ENCODE measurements at regions not wholly inside any gene's neighbourhood (a gene's known extent, or its start where the extent isn't known, plus 50 kb on each side); places are given as distances from the start of the nearest gene placed in this dataset.
"Not testable (repeated sequence)": the region's sequence is repeated elsewhere in the genome, so short reads cannot be mapped to it uniquely, and the experiment has no call there.

- DNase-seq (ENCODE audit: low read depth), result peak; percentile 10
Observed at GRCh38 chr3:21894459-21895340, 143.7 kb upstream of the ZNF385D start.

- DNase-seq (ENCODE audit: low read depth), result no peak
Observed at GRCh38 chr3:21898316-21898715, 147.3 kb upstream of the ZNF385D start.

- no peak for DNase-seq (ENCODE audit: low read depth)
Observed at GRCh38 chr3:21901484-21901883, 150.5 kb upstream of the ZNF385D start.

GRCh38 chr3:21902956-21903355 lies 151.9 kb upstream of the ZNF385D start:
- DNase-seq (ENCODE audit: low read depth), result no peak

- no peak for DNase-seq (ENCODE audit: low read depth)
Observed at GRCh38 chr3:21909096-21909495, 158.1 kb upstream of the ZNF385D start.

GRCh38 chr3:21912711-21913110 lies 161.7 kb upstream of the ZNF385D start:
- no peak for DNase-seq (ENCODE audit: low read depth)

- DNase-seq (ENCODE audit: low read depth), result peak; percentile 13
Observed at GRCh38 chr3:21913791-21914190, 162.8 kb upstream of the ZNF385D start.

GRCh38 chr3:21914451-21914850 lies 163.4 kb upstream of the ZNF385D start:
- no peak for DNase-seq (ENCODE audit: low read depth)

GRCh38 chr3:21919383-21919782 lies 168.4 kb upstream of the ZNF385D start:
- no peak for DNase-seq (ENCODE audit: low read depth)

GRCh38 chr3:21920421-21920861 lies 169.4 kb upstream of the ZNF385D start:
- peak; percentile 79 for DNase-seq (ENCODE audit: low read depth)

- DNase-seq (ENCODE audit: low read depth), result not testable (repeated sequence)
Observed at GRCh38 chr3:21923156-21923555, 172.1 kb upstream of the ZNF385D start.

GRCh38 chr3:21927261-21927660 lies 176.3 kb upstream of the ZNF385D start:
- no peak for DNase-seq (ENCODE audit: low read depth)

- no peak for DNase-seq (ENCODE audit: low read depth)
Observed at GRCh38 chr3:21934591-21934990, 183.6 kb upstream of the ZNF385D start.

GRCh38 chr3:21936207-21936606 lies 185.2 kb upstream of the ZNF385D start:
- no peak for DNase-seq (ENCODE audit: low read depth)

GRCh38 chr3:21938267-21938681 lies 187.3 kb upstream of the ZNF385D start:
- DNase-seq (ENCODE audit: low read depth), result no peak

GRCh38 chr3:21942328-21942727 lies 191.3 kb upstream of the ZNF385D start:
- DNase-seq (ENCODE audit: low read depth), result peak; percentile 86

- DNase-seq (ENCODE audit: low read depth), result no peak
Observed at GRCh38 chr3:21944251-21944650, 193.2 kb upstream of the ZNF385D start.

GRCh38 chr3:21952856-21953255 lies 201.8 kb upstream of the ZNF385D start:
- DNase-seq (ENCODE audit: low read depth), result no peak

- DNase-seq (ENCODE audit: low read depth), result peak; percentile 51
Observed at GRCh38 chr3:21954709-21955108, 203.7 kb upstream of the ZNF385D start.

- no peak for DNase-seq (ENCODE audit: low read depth)
Observed at GRCh38 chr3:21955406-21955805, 204.4 kb upstream of the ZNF385D start.

- no peak for DNase-seq (ENCODE audit: low read depth)
Observed at GRCh38 chr3:21960033-21960432, 209.0 kb upstream of the ZNF385D start.

- no peak for DNase-seq (ENCODE audit: low read depth)
Observed at GRCh38 chr3:21962456-21962855, 211.4 kb upstream of the ZNF385D start.

- not testable (repeated sequence) for DNase-seq (ENCODE audit: low read depth)
Observed at GRCh38 chr3:21966457-21966856, 215.4 kb upstream of the ZNF385D start.

- peak; percentile 7 for DNase-seq (ENCODE audit: low read depth)
Observed at GRCh38 chr3:21979706-21980105, 228.7 kb upstream of the ZNF385D start.
